SHP77 (cell line): ENCODE measurements at regions not wholly inside any gene's neighbourhood (a gene's known extent, or its start where the extent isn't known, plus 50 kb on each side); places are given as distances from the start of the nearest gene placed in this dataset.
"Not testable (repeated sequence)": the region's sequence is repeated elsewhere in the genome, so short reads cannot be mapped to it uniquely, and the experiment has no call there.

Source experiments
- DNase-seq, 2 experiments: peaks; one replicate each; lab custom pipeline; 2025; lab: John Stamatoyannopoulos, UW

DNA sequence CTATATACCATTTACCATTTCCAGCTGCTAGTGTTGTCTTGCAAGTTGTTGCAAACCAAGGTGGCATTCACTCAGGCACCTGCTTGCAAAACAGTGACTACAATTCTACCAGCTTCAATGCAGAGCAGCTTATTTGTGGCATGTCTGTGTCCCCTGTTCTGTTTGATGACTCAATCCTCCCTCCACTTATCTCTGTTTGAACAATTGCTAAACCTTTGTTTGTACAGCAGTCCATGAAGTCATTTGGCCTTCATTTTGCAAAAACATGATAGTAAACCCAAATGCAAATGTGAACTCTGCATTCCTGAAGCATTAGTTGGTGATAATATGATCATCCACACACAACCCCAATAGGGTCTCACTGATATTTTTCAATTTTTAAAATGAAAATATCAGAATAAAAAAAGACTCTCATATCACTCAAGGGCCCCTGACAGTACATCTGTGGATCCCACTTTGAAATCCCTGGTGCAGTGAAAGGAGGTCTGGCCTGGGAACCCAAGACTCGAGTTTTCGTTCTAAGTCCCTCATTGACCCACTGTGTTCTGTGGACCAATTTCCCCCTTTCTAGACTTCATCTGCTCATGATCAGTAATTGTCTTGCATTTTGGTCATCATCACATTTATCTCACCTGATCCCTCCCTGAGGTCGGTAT is 425.4 kb downstream of the RPS24 start:
- DNase-seq, result peak; percentile 76 to 85

DNA sequence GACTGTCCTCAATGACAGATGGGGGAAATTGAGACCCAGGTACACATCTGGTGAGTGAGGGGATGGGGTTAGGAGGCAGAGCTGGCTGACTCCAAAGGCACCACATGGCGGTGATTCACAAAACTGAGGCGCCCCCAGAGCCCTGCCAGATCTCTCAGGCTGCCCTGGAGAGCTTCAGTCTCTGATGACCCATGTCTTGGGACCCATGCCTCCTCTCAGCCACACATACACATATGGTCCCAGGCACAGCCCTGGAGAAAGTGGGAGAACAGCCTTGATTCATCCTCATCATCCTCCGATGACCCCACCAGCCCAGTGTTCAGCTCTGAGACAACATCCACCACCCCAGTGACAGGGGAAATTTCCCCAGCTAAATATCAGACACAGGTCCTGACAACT is 426.0 kb downstream of the RPS24 start:
- DNase-seq, result no peak

DNA sequence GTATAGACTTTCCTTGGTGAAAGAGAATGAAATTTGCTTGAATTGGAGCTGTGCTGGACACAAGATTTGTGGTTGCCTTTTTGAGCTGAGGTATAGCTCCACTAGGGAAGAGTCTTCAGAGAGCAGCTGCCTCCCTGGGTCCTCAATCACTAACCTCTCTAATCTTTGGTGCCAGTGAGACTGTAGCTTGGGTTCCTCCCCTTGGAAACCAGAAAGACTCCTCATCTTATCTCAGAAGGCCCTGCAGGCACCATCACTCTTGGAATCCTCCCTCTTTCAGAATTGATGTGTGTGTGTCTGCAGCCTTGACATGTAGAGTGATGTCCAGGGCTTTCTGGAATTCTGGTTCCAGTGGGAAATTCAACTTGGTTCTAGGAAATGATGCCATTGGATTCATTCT is 426.5 kb downstream of the RPS24 start:
- no peak for DNase-seq

DNA sequence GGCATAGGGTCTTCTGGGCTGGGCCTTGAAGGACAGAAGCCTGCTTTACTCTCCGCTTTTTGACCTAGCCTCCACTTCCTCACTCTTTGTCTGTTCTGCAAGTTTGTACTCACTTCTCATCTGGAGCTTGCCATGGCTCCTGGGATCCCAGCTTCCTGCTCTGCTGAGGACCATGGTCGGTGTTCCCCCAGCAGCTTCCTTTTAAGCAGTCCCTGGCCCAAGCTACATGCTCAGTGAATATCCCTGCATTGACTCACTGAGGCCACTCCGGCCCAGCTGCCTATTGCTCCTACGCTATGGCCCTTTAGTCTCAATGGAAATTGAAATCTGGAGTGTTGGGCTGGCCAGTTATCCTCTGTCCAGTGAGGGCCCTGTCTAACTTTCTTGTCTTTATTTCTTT is 427.7 kb downstream of the RPS24 start:
- DNase-seq, result no peak

DNA sequence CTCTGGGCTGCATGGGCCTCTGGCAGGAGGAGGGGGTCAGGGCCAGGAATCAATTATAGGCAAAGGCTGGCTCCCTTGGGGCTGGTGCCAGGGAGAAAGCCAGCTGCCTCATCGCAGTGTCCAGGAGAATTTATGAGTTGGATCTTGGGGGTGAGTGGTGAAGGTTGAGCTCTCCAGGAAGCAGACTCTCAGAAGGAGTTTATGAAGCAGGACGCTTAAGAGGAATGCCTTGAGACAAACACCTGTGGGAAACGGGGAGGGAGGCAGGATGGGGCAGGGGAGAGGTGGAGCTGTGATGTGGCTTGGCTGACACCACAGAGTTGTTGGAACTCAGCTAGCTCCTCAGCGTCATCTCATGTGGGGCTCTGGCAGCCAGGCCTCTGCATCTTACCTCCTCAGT is 428.5 kb downstream of the RPS24 start:
- no peak for DNase-seq

DNA sequence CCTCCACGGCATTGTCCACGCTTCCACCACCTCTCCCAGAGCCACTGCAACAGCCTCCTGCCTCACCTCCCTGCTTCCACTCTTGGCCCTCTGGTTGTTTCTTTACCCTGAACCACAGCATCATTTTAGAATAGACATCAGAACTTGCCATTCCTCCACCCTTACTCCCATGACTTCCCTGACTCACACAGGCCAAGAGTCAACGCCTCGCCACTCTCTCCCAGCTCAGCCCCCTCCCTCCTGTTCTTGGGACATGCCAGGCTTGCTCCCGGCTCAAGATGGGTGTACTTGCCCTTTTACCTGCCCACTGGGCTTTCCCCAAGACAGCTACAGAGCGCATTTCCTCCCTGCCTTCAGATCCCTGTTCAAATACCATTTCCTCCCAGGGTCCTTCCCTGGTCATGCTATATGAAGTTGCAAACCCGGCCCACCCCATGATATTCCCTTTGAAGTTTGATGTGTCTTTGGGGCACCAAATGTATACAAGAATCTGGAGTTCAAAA is 429.1 kb downstream of the RPS24 start:
- no peak for DNase-seq

DNA sequence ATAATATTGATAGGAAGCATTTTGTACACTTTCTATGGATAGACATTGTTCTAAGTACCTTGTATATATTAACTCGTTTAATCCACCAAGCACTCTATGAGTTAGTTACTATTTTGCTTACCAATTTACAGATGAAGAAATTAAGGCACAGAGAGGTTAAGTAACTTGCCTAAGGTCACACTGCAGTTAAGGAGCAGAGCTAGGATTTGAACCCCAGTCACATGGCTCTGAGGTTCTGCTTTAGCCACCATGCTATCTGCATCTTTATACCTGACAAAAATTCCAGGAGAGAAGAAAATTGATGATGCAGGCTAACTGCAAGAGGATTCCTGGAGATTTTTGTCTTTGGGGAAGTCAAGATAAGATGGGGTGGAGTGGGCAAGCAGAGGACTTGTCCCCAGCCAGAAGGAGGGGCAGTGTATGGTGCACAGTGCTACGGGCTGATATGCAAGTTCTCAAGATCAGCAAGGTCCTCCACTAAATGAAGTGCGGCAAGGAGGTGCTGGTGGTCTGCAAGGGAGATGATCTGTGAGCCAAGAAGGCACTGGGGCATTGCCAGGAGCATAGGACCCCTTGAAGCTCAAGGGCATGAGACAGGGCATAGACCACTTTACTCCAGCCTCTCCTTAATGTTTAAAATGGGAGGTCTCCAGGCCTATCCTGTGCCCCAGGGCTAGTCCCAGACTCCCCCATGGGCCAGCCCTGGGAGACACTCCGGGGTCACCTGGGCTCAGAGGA is 430.6 kb downstream of the RPS24 start:
- DNase-seq, result no peak

DNA sequence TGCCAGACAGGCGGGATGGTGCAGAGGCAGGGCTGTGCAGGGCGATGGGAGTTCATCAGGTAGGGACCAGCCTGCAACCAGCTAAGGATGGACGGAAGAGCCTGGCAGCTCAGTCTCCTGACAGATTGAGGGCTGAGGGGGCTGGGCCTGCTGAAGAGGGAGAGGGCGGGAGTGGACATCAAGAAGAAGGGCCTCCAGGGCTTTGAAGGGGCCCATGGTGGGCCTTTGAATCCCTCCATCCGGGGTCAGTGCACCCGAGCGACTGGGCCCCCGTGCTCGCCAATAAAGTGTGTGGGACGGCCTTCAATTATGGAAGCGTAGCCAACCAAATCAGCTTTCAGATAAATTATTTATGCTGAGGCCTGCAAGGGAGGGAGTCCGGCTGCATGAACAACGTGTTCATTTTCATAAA is 431.2 kb downstream of the RPS24 start:
- DNase-seq, result no peak

DNA sequence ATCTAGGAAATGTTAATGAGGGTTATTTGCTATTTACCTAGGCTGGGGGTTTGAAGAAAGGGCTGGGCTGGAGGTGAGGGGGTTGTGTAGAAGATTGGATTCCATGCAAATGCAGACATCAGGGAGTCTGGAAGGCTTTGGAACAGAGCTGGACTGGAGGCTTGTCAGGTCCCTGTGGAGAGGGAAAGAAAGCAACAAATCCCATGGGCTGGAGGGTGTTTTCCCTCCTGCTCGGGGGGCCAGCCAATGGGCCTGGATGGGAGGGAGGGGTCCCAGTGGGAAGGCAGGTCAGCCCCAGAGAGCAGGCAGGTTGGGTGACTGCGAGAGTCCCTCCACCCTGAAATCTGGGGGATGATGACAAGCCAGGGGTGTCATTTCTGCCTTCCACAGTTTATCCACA is 431.8 kb downstream of the RPS24 start:
- no peak for DNase-seq

DNA sequence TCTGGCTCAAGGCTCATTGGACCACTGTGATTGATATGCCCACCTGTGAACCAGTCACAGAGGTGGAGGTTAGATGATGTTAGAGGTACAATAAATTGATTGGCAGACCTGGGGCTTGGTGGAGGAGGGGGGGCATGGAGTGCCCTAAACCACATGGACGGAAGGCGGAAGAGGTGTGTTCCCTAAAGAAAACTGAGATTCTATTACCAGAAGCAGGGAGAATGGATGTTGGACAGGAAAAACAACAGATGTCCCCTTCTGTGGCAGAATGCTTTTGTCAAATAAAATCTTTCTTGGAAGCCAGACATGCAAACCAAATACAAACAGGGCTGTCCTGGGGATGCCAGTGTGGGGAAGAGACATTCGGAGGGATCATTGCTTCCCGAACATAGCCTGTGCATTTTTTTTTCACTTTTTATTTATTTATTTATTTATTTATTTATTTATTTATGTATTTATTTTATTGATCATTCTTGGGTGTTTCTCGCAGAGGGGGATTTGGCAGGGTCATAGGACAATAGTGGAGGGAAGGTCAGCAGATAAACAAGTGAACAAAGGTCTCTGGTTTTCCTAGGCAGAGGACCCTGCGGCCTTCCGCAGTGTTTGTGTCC is 433.9 kb downstream of the RPS24 start:
- no peak for DNase-seq

DNA sequence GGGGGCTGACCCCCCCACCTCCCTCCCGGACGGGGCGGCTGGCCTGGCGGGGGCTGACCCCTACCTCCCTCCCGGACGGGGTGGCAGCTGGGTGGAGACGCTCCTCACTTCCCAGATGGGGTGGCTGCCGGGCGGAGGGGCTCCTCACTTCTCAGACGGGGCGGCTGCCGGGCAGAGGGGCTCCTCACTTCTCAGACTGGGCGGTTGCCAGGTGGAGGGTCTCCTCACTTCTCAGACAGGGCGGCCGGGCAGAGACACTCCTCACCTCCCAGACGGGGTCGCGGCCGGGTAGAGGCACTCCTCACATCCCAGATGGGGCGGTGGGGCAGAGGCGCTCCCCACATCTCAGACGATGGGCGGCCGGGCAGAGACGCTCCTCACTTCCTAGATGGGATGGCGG is 435.1 kb downstream of the RPS24 start:
- not testable (repeated sequence) for DNase-seq

DNA sequence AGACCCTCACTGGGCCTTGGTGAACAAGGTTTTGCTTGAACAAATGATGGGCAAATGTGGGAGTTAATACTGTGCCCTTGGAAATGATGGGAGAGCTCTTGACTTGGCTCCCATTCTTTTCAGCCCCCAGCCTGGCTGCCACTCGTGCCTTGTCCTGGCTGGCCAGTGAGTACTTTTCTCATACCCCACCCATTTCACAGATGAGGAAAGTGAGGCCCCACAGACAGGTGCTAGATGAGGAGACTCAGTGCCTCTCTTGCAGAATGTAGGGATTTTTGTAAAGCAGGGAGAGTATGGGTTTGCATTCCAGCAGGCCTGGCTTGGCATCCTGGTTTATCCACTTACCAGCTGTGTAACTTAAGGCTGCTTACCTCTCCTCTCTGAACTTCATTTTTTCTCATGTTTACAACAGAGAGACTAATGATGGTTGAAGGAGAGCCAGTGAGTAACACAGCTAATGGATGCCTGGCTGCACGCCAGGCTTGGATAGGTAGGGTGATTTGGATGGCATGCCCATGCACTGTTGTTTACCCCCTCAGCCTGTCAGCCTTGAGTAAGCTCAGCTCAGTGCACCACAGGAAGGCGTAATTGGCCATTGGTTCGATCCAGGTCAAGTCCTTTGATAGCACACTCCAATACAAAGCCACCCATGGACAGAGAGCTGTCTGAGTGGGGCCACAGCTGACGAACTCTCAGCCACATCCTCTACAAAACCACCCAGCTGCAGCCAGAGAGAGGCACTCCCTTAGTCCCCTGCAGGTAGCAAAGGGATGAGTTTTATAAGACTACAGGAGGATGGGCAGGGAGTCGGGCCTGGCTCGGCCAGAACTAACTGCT is 436.8 kb downstream of the RPS24 start:
- peak; percentile 57 to 58 for DNase-seq

DNA sequence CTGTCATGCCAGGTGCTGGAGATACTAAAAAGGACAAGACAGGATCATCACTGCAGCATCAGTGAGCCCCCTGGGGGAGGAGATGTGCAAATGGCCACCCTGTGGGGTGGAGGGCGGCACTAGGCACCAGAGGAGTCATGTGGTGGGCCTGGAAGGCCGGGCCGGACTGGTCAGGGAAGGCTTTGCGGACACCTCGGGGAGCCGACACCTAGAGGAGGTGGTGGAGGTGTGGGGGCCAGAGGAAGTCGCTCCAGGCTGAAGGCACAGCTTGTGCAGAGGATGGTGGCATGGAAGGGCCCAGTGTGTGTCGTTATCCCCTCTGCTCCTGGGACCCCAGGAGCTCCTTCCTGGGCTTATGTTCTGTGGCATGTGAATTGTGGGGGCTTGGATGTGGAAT is 437.7 kb downstream of the RPS24 start:
- DNase-seq, result no peak

DNA sequence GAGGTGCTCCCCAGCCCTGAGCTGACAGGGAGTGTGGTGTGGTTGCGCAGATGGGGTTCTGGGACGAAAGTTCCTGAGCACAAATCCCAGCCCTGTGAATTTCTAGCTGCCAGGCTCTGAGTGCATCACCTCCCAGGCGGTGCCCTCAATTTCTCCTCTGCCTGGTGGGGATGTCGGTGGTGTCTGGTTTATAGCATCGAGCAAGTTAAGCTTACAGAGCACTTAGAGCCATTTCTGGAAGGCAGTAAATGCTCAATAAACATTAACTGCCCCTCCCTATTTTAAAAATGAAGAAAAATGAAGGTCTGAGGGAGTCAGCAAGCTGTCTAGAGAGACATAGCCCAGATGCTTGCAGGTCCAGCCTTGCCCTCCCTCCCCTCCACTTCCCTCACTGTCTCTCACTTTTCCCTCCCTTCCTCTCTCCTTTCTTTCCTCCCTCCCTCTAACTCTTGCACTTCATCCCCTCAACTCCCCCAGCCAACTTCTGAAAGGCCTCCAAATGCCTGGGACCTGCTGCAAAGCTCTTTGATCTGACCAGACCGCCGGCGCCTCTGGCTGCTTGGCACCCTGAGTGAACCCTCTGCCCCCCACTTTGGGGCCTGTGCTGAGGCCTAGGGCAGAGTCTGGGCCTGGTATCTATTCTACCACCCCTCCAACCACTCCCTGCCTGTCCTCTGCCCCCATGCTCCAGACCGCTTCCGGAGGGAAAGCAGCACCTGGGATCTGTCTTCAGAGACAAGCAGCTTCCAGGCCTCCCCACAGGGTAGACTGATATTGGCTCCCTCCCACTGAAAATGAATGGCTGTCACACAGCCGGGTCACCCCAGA is 438.3 kb downstream of the RPS24 start:
- DNase-seq, result no peak

DNA sequence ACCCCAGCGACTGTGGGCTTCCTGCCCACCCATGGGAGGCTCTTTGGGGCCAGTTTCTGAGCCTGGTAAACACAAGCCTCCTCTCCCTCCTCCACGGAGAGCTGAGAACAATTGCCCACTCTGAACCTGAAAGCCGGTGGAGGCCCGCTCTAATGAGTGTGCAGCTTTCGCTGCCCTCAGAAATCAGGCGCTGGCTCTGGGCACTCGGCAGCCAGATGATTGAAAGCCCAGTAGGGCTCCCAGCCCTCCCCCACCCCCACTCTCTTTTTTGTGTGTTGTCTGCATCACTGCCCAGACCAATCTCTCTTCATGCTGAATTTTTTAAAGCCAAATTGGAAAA is 438.9 kb downstream of the RPS24 start:
- no peak for DNase-seq

DNA sequence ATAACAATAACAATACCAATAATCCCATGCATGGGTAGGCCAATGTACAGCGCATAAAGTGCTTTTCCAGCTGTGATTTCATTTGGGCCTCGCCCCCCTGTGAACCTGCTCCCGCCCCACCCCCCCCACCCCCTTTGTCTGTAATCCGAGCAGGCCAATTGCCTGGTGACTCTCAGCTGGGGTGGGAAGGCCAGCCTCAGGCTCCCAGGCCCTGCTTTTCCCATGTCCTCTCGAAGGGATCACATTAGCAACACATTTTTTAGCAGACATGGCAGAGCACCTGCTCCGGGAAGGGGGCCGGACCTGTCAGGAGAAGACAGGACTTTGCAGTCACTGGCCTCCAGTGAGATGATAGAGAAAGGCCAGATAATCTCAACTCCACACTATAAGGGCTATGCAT is 439.3 kb downstream of the RPS24 start:
- DNase-seq, result no peak

DNA sequence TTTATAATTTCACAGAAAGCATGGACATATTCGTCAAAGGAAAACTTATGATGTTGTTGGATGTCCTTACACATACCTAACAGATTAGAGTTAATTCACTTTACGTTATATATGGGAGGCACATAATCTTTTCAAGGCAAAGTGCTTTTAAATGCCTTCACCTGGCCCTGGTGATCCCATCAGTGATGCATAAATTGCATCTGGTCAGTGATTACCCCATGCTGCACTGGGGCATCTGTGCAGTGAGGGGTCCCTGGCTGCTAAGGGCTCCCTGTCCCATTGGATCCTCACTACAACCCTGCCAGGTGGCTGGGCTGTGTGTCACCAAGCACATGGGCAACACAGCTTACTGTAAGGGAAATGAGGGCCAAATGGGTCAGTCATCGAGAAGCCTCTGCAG is 441.1 kb downstream of the RPS24 start:
- no peak for DNase-seq

DNA sequence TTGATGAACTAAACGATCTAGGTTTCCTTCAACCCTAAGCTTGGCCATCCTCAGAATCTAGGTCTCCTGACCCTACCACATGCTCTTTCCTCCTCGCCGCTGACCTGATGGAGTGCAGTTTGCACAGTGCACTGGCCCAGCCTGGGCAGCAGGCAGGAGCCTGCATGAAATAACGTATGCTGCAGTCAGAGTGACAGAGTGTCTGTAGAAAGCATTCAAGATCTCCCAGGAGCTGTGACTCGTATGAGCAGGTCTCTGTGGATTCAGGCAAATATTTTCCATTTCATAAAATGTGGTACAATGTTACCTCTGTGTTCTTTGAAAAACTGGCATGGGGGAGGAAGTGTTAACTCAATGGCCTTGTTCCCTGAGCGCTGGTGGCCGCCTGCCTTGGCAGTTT is 441.8 kb downstream of the RPS24 start:
- DNase-seq, result no peak

DNA sequence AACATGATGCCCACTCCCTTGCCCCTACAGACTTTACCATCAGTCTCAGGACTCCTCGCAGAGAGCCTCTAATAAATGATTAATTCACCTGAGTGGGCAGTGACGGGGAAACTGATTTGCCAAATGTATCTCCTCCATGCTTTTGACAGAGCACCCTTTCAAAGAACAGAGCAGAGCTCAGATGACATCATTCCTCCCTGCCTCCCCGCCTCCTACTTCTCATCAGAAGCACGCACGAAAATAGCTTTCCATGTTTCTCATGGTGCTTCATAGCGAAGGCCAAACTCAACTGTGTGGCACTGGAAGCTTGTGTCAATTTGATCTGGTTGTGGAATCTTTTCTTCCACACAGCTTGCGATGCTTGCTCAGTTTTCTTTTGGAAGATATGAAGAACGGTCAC is 442.5 kb downstream of the RPS24 start:
- DNase-seq, result no peak

DNA sequence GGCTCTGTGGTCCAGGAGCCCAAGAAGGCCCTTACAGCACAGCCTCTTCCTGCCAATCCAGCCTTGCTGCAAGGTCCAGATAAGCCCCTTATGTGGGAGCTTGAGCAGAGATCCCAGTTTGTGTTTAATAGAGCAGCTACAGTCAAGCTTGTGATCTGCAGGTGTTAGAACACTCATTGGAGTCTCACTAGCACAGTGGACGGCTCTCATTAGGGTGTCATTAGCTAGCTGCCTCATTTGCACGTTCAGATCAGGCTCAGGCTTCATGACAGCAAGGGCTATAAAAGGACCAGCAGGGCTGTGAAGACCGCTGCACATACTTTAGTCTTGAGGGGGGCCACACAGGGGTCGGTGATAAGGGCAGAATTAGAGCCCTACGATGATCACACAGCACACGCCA is 443.2 kb downstream of the RPS24 start:
- no peak for DNase-seq

DNA sequence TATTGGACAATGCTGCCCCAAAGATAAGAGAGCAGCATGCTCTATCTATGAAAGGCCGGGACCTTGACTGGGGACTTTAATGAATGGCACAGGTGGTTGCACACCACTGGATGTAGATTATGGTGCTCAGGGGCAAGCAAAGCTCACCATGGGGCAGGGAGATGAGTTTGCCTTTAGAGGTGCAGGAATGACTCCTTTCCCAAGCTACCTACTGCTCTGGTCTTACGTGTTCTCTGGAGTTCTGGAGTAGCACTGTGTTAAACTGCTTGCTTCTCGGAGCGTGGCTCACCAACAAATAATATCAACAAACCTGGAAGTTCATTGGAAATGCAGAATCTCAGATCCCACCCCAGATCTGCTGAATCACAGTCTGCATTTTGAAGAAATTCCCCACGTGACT is 445.3 kb downstream of the RPS24 start:
- no peak for DNase-seq

DNA sequence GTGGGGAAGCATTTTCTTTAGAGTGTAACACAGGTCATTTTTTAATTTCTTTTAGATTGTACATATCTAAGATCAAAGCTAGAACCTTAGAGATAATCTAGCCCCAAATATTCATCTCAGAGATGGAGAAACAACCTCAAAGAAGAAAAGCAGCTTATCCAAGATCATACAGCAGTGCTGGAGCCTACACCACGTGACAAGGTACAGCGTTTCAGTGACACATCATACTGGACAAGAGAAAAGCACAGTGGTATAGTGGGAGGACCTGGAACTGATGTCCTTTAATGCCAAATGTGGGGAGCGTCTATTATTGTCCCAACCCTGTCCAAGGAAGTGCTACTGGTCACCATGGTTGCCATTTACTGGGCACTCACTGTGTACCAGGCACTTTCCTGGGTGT is 445.8 kb downstream of the RPS24 start:
- DNase-seq, result no peak
